ENCODE measurements at regions not wholly inside any gene's neighbourhood (a gene's known extent, or its start where the extent isn't known, plus 50 kb on each side); places are given as distances from the start of the nearest gene placed in this dataset.

DNA sequence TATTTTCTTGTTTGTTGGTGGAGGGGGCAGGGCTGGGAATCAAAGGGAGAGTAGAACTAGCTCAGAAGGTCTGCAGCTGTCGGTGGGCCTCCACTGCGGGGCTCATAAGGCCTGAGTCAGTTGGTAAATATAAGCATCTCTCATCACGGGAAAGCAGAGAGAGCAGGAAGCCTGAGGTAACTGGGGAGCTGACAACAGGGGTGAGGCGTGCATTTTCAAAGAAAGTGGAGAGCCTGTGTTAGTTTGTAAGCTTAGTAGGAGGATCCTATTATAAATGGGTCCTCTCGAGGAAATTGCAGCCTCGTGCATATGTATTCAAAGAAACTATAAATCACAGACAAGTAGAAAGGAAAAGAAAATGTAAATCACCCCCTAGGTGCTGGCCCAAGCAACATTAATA, 221.0 kb upstream of the CDH13 start:
- DNase-seq (ENCODE audit: low read depth in 2 of 2), result no peak

DNA sequence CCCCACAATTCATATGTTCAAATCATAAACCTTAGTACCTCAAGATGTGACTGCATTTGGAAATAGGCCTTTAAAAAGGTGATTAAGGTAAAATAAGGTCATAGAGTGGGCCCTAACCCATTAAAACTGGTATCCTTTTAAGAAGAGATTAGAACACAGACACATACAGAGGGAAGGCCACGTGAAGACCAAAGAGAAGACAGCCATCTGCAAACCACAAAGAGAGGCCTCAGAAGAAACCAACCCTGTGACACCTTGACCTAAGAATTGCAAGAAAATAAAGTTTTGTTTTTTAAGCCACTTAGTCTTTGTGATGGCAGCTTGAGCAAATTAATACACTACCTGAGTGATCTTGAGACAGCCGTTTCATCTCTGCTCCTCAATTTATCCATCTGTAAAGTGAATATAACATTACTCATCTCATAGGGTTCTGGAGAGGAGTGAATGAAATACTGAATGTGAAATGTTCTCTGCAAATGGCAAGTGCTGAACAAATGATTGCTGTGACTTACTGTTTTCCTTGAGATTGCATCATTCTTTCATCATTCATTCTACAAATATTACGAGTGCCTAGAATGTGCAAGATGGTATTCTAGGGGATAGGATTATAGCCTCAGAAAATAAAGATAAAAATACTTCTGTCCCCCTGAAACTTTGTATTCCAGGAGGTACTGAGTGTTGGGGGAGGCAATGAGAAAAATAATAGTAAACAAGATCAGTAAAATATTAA, 222.0 kb upstream of the CDH13 start:
- no peak for DNase-seq (ENCODE audit: low read depth in 2 of 2)

DNA sequence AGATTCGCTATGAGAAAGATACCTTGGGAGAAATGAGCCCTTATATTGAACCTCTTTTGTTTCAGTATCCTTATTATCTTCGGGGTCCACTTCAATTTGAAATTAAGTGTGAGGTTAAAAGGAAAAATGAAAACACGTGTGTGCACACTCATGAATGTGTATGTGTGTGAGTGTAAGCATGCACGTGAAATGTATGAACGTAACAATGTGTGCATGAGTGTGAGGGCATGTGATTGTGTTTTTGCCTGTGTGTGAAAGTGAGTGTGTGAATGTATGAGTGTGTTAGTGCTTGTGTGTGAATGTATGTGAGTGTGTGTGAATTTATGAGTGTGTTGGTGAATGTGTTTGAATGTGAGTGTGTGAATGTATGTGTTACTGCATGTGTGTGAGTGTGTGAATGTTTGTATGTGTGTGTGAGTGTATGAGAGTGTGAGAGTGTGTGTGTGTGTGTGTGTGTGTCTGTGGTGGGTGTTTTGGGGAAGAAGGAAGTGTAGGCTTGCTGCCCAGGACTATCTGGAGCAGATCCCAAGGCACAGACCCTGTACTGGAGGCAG, 224.0 kb upstream of the CDH13 start:
- DNase-seq (ENCODE audit: low read depth in 2 of 2), result no peak

DNA sequence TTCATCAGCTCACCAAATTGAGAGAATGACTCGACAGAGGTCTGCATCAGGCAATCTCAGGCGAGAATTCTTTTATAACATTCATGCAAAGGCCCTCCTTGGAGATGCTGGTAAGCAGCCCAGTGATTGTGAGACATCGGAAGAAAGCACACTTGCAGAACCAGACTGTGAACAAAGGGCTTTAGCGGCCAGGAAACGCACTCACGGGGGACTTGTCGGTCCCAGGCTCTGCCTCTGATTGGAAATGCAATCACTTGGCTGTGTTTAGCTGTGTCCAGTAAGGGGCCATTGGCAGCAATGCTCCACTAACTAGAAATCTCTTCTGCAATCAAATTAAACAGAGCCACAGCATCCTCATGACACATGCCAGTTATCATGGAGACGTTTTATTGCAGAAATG, 226.7 kb upstream of the CDH13 start:
- no peak for DNase-seq (ENCODE audit: low read depth in 2 of 2)

DNA sequence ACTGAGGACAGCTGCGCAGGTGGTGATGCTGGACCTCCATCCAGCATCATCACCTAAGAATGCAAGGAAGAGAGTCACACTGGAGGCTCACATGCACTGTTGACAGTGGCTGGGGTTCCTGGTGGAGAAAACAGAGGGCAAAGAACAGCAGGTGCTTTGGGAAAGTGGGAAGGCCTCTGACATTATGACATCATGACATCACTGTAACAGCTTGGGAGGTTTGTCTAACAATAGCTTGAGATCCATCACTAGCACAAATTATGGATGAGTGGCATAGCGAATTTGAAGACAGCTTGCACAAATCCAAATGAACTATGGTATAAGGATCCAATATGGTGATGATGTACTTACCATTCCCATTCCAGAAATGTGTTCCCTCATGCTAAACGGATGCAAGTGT, 226.5 kb upstream of the MPHOSPH6 start:
- DNase-seq (ENCODE audit: low read depth in 2 of 2), result no peak

DNA sequence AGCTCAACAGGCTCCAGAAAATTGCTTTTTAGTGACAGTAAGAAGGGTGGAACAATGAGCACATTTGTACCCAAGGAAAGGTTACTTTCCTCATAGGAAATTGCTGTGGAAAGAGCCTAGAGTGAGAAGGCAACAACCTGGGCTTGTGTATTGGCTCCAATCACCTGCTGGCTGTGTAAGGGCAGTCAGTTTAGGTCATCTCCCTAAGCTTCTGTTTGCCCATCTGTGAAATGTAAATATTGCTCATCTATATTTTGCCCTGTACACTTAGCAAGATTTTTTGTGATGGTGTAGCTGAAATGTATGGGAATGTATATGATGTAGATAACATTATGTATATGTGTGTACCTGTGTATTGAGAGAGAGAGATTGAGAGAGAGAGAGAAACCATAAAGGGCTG, 225.2 kb upstream of the MPHOSPH6 start:
- no peak for DNase-seq (ENCODE audit: low read depth in 2 of 2)

DNA sequence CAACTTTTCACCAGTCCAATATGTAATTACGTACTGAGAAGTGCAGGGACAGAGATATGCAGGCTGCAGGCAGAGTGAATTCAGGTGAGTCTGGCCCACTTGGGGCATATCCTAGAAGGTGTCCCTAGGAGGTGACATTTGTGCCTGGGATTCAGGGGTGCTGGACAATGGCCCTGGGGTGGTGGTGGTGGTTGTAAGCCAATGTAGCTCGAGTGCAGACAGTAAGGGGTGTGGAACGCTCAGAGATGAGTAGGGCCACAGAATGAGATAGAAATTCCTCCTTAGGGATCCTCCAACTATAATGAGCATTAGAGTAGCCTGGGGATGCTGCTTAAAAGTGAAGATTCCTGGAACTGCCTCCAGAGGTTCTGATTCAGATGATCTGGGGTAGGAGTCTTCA, 221.7 kb upstream of the MPHOSPH6 start:
- no peak for DNase-seq (ENCODE audit: low read depth in 2 of 2)

DNA sequence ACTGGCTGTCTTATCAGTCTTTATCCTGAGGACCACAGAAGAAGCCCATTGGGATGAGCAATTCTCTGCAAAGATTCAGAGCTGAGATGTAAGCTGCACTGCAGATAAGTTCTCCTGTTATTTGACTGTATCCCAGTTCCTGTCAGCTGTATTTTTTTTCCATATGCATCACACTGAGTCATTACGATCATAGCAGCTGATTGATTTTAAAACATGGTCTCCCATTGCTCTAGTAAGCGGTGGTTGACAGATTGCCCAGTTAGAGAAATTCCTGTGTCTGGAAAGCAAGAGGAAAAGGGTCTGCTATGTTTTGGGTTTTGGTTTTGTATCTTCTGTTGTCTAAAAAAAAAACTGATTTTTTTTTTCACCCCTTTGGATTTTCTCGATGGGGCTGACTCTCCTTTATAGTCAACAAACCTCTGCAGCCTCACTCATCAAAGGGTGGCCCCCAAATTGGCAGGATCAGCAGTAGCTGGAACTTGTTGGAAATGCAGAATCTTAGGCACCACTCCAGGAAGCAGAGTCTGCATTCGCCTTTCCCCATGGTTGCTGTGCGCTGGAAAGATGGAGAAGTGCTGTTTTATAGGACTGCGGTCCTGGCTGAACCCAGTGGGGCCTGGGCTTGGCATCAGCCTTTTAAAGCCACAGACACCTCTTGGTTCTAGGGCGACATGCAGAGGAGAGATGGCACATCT, 220.1 kb upstream of the MPHOSPH6 start:
- DNase-seq (ENCODE audit: low read depth in 2 of 2), result no peak

DNA sequence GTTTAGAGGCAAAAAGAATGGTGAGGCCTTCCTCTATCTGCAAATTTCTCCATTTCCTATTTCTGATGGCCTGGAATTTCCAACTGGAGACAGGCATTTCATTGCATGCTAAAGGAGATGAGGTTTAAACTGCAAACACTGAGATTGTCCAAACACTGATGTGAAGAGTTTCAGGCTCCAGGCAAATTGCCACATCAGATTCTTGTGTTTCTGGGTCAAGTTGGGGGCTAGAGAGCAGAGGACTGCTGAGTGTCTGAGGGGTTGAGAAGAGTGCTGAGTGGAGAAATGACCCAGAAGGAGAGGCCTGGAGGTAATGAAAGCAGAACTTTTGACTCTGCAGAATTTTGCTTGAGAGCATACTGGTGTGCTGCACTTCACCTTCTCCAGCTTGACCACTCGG, 216.7 kb upstream of the MPHOSPH6 start:
- DNase-seq (ENCODE audit: low read depth in 2 of 2), result no peak

DNA sequence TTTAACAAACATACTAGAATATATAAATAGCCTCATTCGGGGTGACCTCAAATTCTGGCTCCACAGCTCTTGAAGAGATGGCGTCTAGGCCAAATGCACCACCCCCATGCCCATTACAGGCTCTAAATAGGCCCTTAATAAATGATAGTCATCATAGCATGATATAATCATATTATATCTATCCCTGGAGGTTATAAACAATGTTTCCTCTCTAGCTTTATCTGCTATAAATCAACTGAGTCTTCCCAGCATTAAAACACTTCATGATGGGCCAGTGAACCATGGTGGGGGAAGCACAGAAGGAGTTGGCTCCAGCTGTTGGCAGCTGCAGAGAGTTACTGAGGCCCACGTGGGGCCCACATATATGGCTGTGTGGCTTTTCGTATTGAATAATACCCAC, 214.9 kb upstream of the MPHOSPH6 start:
- no peak for DNase-seq (ENCODE audit: low read depth in 2 of 2)

DNA sequence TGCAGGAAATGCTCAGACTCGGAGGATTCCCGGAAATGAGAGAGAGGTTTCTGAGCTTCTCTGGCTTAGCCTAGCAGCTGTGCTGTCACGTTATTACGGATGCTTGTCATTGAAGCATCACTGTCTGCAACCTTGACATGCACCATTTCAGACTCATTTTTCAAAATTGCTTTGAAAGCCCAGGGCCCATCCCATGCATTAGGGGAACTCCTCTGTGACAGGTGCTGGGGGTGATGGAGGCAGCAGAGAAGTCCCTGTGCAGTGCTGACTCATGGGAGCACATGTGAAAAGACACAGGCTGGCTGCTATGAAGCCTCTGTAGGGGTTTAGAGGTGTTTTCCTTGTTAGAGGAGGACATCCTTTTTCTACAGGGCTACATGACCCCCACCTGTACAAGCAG, 214.0 kb upstream of the MPHOSPH6 start:
- no peak for DNase-seq (ENCODE audit: low read depth in 2 of 2)

DNA sequence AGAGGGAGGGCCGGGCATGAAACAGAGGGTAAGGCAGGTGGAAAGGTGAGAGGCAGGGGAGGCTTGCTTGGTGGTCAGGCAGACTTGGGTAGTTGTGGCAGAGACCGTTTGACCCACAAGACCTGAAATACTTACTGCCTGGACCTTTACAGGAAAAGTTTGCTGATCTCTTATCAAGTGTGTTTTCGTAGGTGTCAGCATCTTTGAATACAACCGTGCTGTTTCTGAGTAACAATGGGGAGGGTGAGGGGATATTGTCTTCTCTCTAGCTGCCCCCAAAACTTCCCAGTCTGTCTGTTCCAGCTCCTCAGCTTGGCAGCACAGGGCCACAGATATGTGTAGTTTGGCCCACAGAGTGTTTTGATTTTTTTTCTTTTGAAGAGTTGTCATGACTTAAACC, 212.5 kb upstream of the MPHOSPH6 start:
- DNase-seq (ENCODE audit: low read depth in 2 of 2), result no peak

DNA sequence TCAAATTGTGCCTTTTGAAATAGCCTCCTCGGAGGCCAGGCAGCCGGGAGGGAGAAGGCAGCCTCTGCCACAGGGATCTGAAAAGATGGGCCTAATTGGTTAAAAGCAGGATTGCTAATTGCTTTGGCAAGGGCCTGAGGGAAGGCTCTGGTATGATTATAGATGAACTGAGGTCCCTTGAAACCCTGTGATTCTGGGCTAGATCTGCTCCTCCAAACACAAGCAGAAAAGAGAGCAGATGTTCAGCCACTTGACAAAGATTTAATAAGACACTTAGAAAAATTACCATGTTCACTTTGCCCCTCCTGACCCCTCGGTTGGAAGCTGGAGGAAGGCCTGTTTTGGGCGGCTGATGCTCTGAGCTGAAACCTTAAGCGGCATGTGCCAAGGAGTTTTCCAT, 209.5 kb upstream of the MPHOSPH6 start:
- DNase-seq (ENCODE audit: low read depth in 2 of 2), result no peak

DNA sequence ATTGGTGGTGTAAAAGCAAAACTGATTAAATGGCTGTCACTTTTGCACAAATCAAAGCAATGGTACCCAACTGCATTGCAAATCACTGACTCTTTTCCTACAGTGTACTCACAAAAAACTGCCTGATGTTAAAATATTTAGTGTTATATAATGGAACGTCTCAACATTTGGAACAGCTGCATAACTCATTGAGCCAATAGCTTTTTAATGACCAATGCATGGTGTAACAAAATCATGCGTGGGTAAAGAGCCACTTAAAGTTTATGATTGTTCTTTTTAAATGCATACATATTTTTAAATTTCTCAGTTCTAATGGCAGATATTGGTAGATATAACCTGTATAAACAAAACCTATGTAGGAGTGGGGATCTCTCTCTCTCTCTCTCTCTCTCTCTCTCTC, 204.0 kb upstream of the MPHOSPH6 start:
- no peak for DNase-seq (ENCODE audit: low read depth in 2 of 2)

DNA sequence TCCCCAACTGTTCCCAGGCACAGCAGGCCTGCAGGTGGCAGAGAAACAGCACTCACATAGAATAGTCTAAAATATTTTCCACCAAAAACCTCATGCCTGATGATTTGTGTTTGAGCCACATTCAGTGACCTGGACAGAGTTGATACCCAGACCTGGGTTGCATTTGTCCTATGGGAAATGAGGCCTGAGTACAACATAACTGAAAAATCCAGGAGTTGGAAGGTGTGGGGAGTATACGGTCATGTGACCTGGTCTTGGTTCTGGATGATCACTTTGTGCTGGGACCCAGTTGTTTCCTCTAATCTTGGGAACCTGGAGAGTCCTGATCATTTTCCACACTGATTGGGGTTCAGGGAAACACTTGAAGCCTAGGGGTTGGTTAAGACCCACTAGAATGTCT, 200.3 kb upstream of the MPHOSPH6 start:
- DNase-seq (ENCODE audit: low read depth in 2 of 2), result no peak

DNA sequence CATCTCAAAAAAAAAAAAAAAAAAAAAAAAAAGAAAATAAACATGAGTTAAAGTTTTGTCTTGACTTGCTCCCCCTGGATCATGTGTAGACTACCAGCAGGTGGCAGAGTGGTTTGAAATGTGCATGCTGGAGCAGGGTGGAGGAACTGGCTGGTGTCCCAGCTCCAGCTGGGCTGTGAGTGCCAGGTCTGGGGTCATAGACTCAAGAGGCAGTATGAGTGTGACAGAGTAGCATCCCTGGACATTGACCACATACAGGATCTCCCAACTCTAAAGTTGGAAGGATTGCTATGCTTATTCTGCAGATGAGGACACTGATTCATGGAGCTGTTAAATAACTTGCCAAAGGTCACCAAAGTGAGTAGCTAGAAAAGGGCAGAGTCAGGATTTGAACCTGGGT, 198.0 kb upstream of the MPHOSPH6 start:
- DNase-seq (ENCODE audit: low read depth in 2 of 2), result no peak

DNA sequence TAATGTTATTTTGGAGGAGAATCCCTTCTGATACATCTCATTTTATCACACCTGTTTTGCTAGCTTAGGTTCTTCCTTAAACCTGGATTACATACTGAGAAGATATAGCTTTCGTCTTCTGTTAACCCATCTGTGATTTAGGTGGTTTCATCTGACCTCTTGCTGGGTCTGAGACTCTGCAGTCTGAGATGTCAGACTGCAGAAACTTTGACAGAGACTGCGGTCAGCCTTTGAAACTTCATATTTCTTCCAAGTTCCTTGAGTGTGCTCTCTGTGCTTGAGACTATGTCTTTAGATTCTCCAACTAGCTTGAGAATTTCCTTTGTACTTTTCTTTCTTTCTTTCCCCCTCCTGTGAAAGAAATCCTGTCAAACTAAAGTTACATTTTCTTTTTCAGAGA, 196.4 kb upstream of the MPHOSPH6 start:
- DNase-seq (ENCODE audit: low read depth in 2 of 2), result no peak

DNA sequence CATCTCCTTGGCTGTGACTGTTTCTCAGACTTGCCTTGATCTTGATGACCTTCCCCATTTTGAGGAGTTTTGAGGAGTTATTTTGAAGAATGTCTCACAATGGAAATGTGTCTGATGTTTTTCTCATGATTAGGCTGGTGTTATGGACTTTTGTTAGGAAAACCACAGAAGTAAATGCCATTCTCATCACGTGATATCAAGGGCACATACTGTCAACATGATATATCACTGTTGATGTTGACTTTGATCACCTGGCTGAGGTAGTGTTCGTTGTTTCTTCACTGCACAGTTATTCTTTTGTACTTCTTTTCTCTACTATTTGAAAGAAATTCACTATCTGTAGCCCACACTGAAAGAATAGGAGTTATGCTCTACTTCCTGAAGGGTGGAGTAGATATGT, 194.7 kb upstream of the MPHOSPH6 start:
- DNase-seq (ENCODE audit: low read depth in 2 of 2), result no peak

DNA sequence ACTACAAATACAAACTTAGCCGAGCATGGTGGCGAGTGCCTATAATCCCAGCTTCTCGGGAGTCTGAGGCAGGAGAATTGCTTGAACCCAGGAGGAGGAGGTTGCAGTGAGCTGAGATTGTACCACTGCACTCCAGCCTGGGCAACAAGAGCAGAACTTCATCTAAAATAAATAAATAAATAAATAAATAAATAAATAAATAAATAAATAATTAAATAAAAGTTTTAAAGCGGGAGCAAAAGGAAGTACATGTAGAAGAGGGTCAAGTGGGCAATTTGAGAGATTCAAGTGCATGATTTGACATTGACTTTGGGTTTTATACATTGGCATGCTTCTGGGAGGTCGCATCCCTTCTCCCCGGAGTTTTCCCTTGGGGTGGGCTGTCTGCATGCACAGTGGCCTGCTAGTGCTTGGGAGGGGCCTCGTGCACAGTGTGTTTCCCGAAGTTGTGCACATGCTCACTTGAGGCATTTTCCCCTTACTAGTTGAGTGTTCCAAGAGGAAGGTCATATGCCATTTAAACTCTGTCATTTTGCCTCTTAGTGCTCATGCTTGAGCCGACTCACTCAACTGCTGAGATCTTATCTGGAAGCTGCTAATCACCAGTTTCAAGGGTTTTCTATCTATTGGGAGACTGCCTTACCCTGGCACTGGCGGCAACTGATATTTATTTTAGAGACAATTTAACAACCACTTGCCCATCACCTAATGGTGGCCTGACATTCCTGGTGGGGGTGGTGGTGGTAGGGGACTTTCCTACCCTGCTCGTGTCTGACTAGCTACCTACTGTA, 193.2 kb upstream of the MPHOSPH6 start:
- DNase-seq (ENCODE audit: low read depth in 2 of 2), result no peak

DNA sequence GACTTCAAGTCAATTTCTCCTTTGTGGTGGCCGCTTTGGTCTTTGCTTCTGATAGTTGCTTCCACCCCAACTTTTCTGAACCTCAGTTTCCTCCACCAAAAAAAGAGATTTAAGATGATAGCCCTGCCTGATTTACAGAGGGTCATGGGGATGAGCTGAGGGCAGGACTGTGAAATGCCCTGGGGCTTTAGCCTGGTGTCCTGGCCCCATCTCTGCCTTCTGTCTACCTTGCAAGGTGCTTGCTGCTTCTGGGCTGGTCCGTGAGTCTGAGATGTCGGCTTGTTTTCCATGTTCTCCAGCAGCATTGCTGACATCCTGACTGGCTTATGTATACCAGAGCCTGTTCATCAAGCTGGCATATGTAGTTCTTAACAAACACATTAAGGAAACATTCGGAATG, 191.9 kb upstream of the MPHOSPH6 start:
- DNase-seq (ENCODE audit: low read depth in 2 of 2), result no peak

DNA sequence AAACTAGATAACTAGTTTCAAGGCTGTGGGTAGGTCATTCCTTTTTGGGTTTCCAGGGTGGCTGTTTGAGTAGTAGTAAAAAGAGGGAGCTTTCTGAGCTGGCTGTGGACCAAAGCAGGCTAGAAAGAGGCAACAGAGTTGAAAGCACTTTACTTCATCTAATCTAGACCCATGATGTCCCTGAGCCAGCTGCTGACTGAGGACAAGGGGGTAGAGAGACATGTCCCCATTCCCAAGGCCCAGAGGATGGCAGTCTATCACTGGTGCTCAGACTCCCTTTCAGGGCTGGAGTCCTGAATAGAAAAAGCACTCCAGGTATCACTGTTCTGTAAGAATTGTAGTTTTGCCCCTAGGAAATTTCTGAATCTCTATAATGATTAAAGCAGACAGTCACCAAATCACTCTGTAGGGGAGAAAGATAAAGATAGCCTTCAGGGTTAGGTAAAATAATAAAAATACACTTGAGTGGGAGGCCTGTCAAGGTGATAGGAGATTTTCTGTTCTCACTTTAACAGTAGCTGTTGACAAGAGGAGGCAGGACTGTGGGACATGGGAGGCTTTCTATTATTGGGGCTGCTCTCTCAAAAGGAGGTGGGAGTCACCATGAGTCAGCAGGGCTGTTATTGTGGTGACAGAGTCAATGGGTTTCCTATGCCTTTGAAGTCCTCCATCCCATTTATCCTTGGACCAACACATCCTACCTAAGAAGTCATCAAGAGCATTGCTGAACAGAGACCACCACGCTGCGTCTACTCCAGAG, 190.2 kb upstream of the MPHOSPH6 start:
- no peak for DNase-seq (ENCODE audit: low read depth in 2 of 2)
